ENCODE measurements at regions not wholly inside any gene's neighbourhood (a gene's known extent, or its start where the extent isn't known, plus 50 kb on each side); places are given as distances from the start of the nearest gene placed in this dataset.

DNA sequence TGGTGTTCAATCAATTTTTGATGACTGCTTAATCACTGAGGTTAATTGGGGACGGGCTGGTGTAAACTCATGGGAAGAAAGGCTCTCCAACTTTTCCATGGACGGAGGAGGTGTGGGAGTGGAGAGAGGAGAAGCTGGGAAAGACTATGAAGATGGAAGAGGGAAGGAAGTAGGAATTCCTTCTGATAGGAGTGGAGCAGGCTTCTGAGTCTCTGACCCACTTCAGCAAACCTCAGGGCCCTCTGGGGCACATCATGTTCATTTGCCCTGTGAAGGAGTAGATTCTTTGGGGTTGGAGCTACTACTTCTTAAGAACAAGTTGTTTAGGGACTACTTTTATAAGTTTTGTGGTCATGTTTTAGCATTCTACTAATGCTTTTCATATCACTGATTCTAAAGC, 87.0 kb upstream of the MAP4K3 start (continued):
- TF ChIP-seq, protein P1, sequence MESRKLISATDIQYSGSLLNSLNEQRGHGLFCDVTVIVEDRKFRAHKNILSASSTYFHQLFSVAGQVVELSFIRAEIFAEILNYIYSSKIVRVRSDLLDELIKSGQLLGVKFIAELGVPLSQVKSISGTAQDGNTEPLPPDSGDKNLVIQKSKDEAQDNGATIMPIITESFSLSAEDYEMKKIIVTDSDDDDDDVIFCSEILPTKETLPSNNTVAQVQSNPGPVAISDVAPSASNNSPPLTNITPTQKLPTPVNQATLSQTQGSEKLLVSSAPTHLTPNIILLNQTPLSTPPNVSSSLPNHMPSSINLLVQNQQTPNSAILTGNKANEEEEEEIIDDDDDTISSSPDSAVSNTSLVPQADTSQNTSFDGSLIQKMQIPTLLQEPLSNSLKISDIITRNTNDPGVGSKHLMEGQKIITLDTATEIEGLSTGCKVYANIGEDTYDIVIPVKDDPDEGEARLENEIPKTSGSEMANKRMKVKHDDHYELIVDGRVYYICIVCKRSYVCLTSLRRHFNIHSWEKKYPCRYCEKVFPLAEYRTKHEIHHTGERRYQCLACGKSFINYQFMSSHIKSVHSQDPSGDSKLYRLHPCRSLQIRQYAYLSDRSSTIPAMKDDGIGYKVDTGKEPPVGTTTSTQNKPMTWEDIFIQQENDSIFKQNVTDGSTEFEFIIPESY (IDR thresholded peaks at IDR 0.05) = no peak

GRCh38 chr2:39524756-39525635, 87.9 kb upstream of the MAP4K3 start:
- Histone ChIP-seq H3K36me3 (ENCODE audit: control insufficient read depth in 4 of 4, insufficient read depth in 3 of 4, low read depth in 1 of 4, low read length in 3 of 4) (peaks cover 0 to 2% (median 0%) of the 10 kb centered on the region in 4 donors), H3K4me3 (ENCODE audit: low read depth in 1 of 3, low read length in 3 of 3) (no peak overlapping the region), H3K4me1 (ENCODE audit: control insufficient read depth in 4 of 4, insufficient read depth in 4 of 4, low read length in 3 of 4) (peaks cover 5 to 26% (median 12%) of the 10 kb centered on the region in 4 donors), H3K27ac (ENCODE audit: low read depth in 1 of 2, low read length in 2 of 2) (no peak overlapping the region), H3K9ac (ENCODE audit: low read depth in 1 of 2, low read length in 2 of 2) (no peak overlapping the region), H3K27me3 (ENCODE audit: control insufficient read depth in 4 of 4, insufficient read depth in 4 of 4, low read length in 3 of 4) (no peaks in the 10 kb centered on the region), H3K9me3 (ENCODE audit: control insufficient read depth in 4 of 4, low read length in 3 of 4) (peaks cover 0 to 5% (median 4%) of the 10 kb centered on the region in 4 donors)
- 54% methylated on average over 7 of the region's 7 CpGs for WGBS
- TF ChIP-seq, protein P1 (IDR thresholded peaks at IDR 0.05) = no peak
- TF ChIP-seq YY1 (IDR thresholded peaks at IDR 0.05) (peak; percentile 65), RAD21 (IDR thresholded peaks at IDR 0.05) (no peak), RXRA (IDR thresholded peaks at IDR 0.05) (peak in 1 of 2 donors; percentile 55), HNF4A (conservative IDR thresholded peaks at IDR 0.05) (peak in 1 of 2 donors; percentile 26), MAX (IDR thresholded peaks at IDR 0.05) (peak; percentile 28)
- DNase-seq (ENCODE audit: low spot score) = no peak

- Histone ChIP-seq H3K4me1 (ENCODE audit: control insufficient read depth in 4 of 4, insufficient read depth in 4 of 4, low read length in 3 of 4) (peaks cover 5 to 26% (median 12%) of the 10 kb centered on the region in 4 donors), H3K9ac (ENCODE audit: low read depth in 1 of 2, low read length in 2 of 2) (no peak overlapping the region), H3K36me3 (ENCODE audit: control insufficient read depth in 4 of 4, insufficient read depth in 3 of 4, low read depth in 1 of 4, low read length in 3 of 4) (peaks cover 0 to 2% (median 0%) of the 10 kb centered on the region in 4 donors), H3K27ac (ENCODE audit: low read depth in 1 of 2, low read length in 2 of 2) (no peak overlapping the region), H3K9me3 (ENCODE audit: control insufficient read depth in 4 of 4, low read length in 3 of 4) (peaks cover 0 to 5% (median 4%) of the 10 kb centered on the region in 4 donors), H3K27me3 (ENCODE audit: control insufficient read depth in 4 of 4, insufficient read depth in 4 of 4, low read length in 3 of 4) (no peaks in the 10 kb centered on the region), H3K4me3 (ENCODE audit: low read depth in 1 of 3, low read length in 3 of 3) (no peak overlapping the region)
- WGBS = 70% methylated on average over 7 of the region's 7 CpGs
- no peak for DNase-seq (ENCODE audit: low spot score)
- TF ChIP-seq CTCF (IDR thresholded peaks at IDR 0.05; ENCODE audit: low read depth, low read length, missing input control) (no peak), MAX (IDR thresholded peaks at IDR 0.05) (no peak), TAF1 (conservative IDR thresholded peaks at IDR 0.05) (no peak), HNF4A (conservative IDR thresholded peaks at IDR 0.05) (no peak), ATF3 (IDR thresholded peaks at IDR 0.05) (no peak), SP1 (IDR thresholded peaks at IDR 0.05) (no peak), REST (IDR thresholded peaks at IDR 0.05) (no peak), FOXA2 (IDR thresholded peaks at IDR 0.05) (no peak), GABPA (IDR thresholded peaks at IDR 0.05 in 1 of 2, conservative IDR thresholded peaks at IDR 0.05 in 1 of 2) (no peak), JUND (IDR thresholded peaks at IDR 0.05) (no peak), HNF4G (IDR thresholded peaks at IDR 0.05) (no peak), RAD21 (IDR thresholded peaks at IDR 0.05) (no peak), FOXA1 (IDR thresholded peaks at IDR 0.05) (no peak), EGR1 (IDR thresholded peaks at IDR 0.05; ENCODE audit: low read depth in 2 of 2) (no peak), RXRA (IDR thresholded peaks at IDR 0.05) (no peak)
Measured at GRCh38 chr2:39525636-39526412, 88.7 kb upstream of the MAP4K3 start.
